ENCODE measurements at regions not wholly inside any gene's neighbourhood (a gene's known extent, or its start where the extent isn't known, plus 50 kb on each side); places are given as distances from the start of the nearest gene placed in this dataset.

GRCh38 chr5:96253140-96253539 lies 179.9 kb downstream of the PCSK1 start:
- TF ChIP-seq SUZ12 (IDR thresholded peaks at IDR 0.05; ENCODE audit: extremely low read depth, insufficient read depth, insufficient read length) (no peak), ZNF274 (IDR thresholded peaks at IDR 0.05; ENCODE audit: low read depth, low read length) (no peak), YY1 (IDR thresholded peaks at IDR 0.05; ENCODE audit: insufficient read depth, insufficient read length) (no peak)
